Left ventricle myocardium inferior (tissue), 1 donor: ENCODE measurements at regions not wholly inside any gene's neighbourhood (a gene's known extent, or its start where the extent isn't known, plus 50 kb on each side); places are given as distances from the start of the nearest gene placed in this dataset.

ENCODE experiments used
- DNase-seq: peaks from one replicate; pipeline ENCODE4 v3.0.0-alpha.2; 2020
- H3K27ac ChIP-seq: fragments of 200-600 bp; replicated peaks from 2 replicates; pipeline ENCODE4 v1.8.0; 2021
- H3K27me3 ChIP-seq: fragments of 200-600 bp; 2 replicates; pipeline ENCODE4 v1.8.0; 2021; ENCODE audit warnings: low read depth
- H3K36me3 ChIP-seq: fragments of 200-600 bp; 2 replicates; pipeline ENCODE4 v1.8.0; 2021
- H3K4me1 ChIP-seq: fragments of 200-600 bp; 2 replicates; pipeline ENCODE4 v1.8.0; 2021
- H3K4me3 ChIP-seq: fragments of 200-600 bp; 2 replicates; pipeline ENCODE4 v1.8.0; 2021; ENCODE audit warnings: mild to moderate bottlenecking, moderate library complexity
- H3K9me3 ChIP-seq: fragments of 200-600 bp; replicated peaks from 2 replicates; pipeline ENCODE4 v1.8.0; 2021
- intact Hi-C: fragments of 100-400 bp; cut with micrococcal nuclease; formaldehyde crosslinking; loops from one replicate; pipeline ENCODE4 v1.11.0; 2022
- TF ChIP-seq, protein P1 (sequence below): fragments of 200-600 bp; IDR thresholded peaks from 2 replicates; pipeline ENCODE4 v1.8.0; 2021; ENCODE audit warnings: antibody characterized with exemption, mild to moderate bottlenecking, borderline replicate concordance
- donor health status: DM: no; HTN: yes; CAD: no; lungs with severe emphysema.

DNA sequence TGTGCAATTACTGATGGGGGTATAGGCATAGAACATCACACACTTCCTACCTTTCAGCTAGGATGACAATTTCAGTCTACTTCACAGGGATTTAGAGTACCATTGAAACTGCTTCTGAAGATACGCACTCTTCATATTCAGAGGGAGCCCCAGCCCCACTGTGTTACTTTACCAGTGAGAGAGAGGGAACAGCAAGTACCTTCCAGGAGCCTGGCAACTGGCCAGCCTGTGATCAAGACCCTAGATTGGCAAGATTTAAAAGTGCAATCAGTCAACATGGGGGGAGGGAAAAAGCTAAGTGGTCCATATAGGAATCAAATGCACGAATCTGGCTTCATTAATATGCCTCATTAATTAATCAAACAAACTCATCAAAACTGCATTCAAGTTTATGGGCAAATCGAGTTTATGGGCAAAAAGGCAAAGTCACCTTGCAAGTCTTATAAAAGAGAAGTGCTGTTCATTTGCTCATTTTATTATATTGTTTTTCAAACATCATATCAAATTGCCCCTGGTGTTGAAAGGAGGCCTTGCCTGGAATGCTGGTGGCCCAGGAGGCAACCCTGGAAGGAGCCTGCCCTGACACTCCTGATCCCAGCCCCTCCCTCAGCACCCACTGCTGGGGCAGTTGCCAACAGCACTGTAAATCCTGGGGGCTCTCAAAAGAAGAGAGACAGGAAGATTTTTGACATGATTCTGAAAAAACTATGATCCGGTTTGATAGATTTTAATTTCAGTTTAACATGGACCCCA, 184.9 kb upstream of the DPT start:
- no peak for DNase-seq
- no peaks in the 10 kb centered on the region for H3K36me3 ChIP-seq
- intact Hi-C loops: no loop called here
- no peaks in the 10 kb centered on the region for H3K9me3 ChIP-seq
- no peak overlapping the region for H3K4me3 ChIP-seq
- H3K4me1 ChIP-seq: peaks cover under 1% of the 10 kb centered on the region
- no peaks in the 10 kb centered on the region for H3K27me3 ChIP-seq
- TF ChIP-seq, protein P1, sequence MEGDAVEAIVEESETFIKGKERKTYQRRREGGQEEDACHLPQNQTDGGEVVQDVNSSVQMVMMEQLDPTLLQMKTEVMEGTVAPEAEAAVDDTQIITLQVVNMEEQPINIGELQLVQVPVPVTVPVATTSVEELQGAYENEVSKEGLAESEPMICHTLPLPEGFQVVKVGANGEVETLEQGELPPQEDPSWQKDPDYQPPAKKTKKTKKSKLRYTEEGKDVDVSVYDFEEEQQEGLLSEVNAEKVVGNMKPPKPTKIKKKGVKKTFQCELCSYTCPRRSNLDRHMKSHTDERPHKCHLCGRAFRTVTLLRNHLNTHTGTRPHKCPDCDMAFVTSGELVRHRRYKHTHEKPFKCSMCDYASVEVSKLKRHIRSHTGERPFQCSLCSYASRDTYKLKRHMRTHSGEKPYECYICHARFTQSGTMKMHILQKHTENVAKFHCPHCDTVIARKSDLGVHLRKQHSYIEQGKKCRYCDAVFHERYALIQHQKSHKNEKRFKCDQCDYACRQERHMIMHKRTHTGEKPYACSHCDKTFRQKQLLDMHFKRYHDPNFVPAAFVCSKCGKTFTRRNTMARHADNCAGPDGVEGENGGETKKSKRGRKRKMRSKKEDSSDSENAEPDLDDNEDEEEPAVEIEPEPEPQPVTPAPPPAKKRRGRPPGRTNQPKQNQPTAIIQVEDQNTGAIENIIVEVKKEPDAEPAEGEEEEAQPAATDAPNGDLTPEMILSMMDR: no peak
- no peak overlapping the region for H3K27ac ChIP-seq

DNA sequence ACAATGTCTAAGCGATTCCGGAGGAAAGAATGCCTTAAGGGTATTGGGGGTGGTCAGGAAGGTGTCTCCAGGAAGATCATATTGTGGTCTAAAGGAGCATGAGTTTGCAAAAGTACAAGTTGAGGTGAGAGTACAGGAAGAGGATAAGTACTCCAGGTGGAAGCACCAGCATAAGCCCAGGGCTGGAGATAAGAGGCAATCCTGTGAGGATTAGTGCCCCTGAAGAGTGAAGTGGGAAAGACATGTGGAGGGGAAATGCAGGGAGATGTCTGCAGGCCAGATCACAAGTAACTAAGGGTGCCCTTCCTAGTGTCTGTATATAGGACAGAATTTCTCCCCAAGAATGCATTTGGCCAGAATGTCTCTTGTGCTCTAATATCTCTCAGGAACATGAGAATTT, 188.3 kb upstream of the DPT start:
- intact Hi-C loops: no loop called here
- no peak overlapping the region for H3K4me3 ChIP-seq
- H3K36me3 ChIP-seq: no peaks in the 10 kb centered on the region
- H3K4me1 ChIP-seq: peaks cover 25% of the 10 kb centered on the region
- no peak overlapping the region for H3K27ac ChIP-seq
- TF ChIP-seq, protein P1: no peak
- DNase-seq: no peak
- H3K27me3 ChIP-seq: no peaks in the 10 kb centered on the region
- no peaks in the 10 kb centered on the region for H3K9me3 ChIP-seq

DNA sequence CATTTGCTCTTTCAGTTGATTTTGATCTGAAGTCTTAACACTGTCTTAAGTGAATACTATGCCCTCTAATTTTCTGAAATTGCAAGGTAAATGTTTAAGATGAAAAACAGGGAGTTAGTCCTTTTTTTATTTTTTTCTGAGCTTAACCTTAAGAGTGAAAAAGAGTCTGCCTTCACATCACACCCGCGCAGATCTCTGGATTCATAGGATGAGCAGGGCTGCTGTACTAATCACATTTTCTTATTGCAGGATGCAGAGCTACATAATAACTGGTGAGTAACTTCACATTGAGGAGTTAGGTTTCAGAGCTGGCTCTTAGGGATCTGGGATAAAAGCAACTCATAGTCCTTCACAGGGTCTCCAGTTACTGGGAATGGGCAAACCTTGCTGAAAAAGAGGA, 188.7 kb upstream of the ATP1B1 start:
- no peak for DNase-seq
- Histone ChIP-seq H3K27me3 (no peaks in the 10 kb centered on the region), H3K4me1 (peaks cover 25% of the 10 kb centered on the region), H3K4me3 (no peak overlapping the region), H3K27ac (no peak overlapping the region), H3K9me3 (no peaks in the 10 kb centered on the region), H3K36me3 (no peaks in the 10 kb centered on the region)
- intact Hi-C loops: no loop called here
- TF ChIP-seq, protein P1: no peak

DNA sequence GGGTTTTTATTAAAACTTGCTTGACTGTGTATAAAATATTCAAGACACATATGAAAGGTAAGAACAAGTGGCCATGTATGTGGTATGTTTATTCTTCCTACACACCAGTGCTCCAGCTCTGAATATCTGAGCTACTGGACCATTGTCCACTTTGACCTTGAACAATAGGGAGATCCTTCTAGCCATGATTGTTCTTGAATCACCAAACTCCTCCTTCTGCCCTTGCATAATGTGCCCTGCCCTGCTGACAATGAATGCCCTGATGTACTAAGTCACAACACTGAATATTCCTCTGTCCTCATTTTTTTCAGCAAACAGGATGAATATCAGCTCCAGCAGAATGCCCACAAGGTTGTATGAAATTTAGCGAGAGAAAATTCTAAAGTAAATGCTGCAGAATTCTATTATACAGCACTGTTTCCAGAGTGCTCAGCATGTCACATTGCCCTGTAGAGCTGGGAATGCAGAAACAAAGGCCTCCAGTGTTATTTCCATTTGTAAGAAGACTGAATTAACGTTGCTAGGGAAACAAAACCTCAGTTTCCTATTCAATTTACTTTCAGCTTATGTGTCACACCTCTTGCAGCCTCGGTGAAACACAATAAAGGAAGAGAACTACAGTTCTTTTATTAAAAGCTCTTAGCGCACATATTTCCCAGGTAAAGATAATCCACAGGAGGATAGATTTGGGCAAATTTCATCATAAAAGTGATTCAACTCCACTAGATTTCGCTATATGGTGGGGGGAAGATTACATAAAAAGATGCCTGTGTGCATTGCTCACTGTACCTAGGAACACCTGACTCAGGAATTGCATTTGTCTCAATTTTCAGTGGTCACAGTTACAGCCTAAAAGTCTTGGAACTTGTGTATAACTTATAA, 187.4 kb upstream of the ATP1B1 start:
- H3K27ac ChIP-seq: no peak overlapping the region
- H3K36me3 ChIP-seq: no peaks in the 10 kb centered on the region
- intact Hi-C loops: no loop called here
- H3K9me3 ChIP-seq: no peaks in the 10 kb centered on the region
- peaks cover 25% of the 10 kb centered on the region for H3K4me1 ChIP-seq
- DNase-seq: no peak
- TF ChIP-seq, protein P1: no peak
- H3K27me3 ChIP-seq: no peaks in the 10 kb centered on the region
- no peak overlapping the region for H3K4me3 ChIP-seq

DNA sequence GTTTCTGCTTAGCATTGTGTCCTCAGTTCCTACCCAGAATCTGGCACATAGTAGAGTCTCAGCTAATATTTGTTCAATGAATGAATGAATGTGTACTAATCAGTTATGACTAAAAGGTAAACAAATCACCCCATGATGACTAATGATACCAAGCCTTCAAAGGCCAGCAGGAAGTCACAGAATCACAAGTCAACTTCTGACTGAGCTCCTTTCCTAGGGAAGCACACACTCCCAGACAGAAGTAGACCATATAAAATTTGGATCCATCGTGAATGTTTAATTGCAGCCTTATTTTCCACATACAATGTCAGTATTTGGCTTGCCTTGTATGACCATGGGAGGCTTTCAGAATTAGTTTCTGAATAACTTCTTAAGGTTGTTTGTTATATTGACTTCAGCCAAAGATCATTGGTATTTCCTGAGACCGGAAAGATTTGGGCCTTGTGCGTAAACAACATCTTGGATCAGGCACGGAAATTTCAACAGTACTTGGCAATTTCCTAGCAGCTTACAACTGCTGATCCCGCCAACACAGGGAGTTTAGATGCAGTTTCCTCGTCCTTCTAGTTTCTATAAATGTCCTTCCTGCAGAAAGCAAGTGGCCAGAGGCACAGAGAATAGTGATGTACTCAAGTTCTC, 185.9 kb upstream of the ATP1B1 start:
- Histone ChIP-seq H3K36me3 (no peaks in the 10 kb centered on the region), H3K4me3 (no peak overlapping the region), H3K4me1 (peaks cover 25% of the 10 kb centered on the region), H3K27me3 (no peaks in the 10 kb centered on the region), H3K9me3 (no peaks in the 10 kb centered on the region), H3K27ac (peak overlapping the region; percentile 66)
- no peak for DNase-seq
- intact Hi-C loops: no loop called here
- TF ChIP-seq, protein P1: no peak
